ENCODE measurements at regions not wholly inside any gene's neighbourhood (a gene's known extent, or its start where the extent isn't known, plus 50 kb on each side); places are given as distances from the start of the nearest gene placed in this dataset.

GRCh38 chr5:124587280-124587679, 159.2 kb downstream of the ZNF608 start:
- no peak overlapping the region for H3K4me3 ChIP-seq (ENCODE audit: low read depth in 1 of 3, low read length in 3 of 3)
- DNase-seq (ENCODE audit: low spot score): no peak
- H3K27me3 ChIP-seq (ENCODE audit: control insufficient read depth in 4 of 4, insufficient read depth in 4 of 4, low read length in 3 of 4): no peaks in the 10 kb centered on the region
- TF ChIP-seq GABPA (IDR thresholded peaks at IDR 0.05 in 1 of 2, conservative IDR thresholded peaks at IDR 0.05 in 1 of 2) (no peak), FOXA2 (IDR thresholded peaks at IDR 0.05) (no peak), TAF1 (conservative IDR thresholded peaks at IDR 0.05) (no peak), HNF4A (conservative IDR thresholded peaks at IDR 0.05) (no peak), NR2F2 (IDR thresholded peaks at IDR 0.05) (no peak), HNF4G (IDR thresholded peaks at IDR 0.05) (no peak), RAD21 (IDR thresholded peaks at IDR 0.05) (no peak), SP1 (IDR thresholded peaks at IDR 0.05) (no peak), CTCF (IDR thresholded peaks at IDR 0.05; ENCODE audit: low read depth, low read length, missing input control) (no peak), ATF3 (IDR thresholded peaks at IDR 0.05) (no peak), FOXA1 (IDR thresholded peaks at IDR 0.05) (no peak), RXRA (IDR thresholded peaks at IDR 0.05) (no peak), YY1 (IDR thresholded peaks at IDR 0.05) (no peak), ZBTB33 (IDR thresholded peaks at IDR 0.05) (no peak), EGR1 (IDR thresholded peaks at IDR 0.05; ENCODE audit: low read depth in 2 of 2) (no peak), REST (IDR thresholded peaks at IDR 0.05) (no peak), JUND (IDR thresholded peaks at IDR 0.05) (no peak), MAX (IDR thresholded peaks at IDR 0.05) (no peak)
- no peak overlapping the region for H3K9ac ChIP-seq (ENCODE audit: low read depth in 1 of 2, low read length in 2 of 2)
- no peaks in the 10 kb centered on the region for H3K9me3 ChIP-seq (ENCODE audit: control insufficient read depth in 4 of 4, low read length in 3 of 4)
- H3K4me1 ChIP-seq (ENCODE audit: control insufficient read depth in 4 of 4, insufficient read depth in 4 of 4, low read length in 3 of 4): no peaks in the 10 kb centered on the region
- no peaks in the 10 kb centered on the region for H3K36me3 ChIP-seq (ENCODE audit: control insufficient read depth in 4 of 4, insufficient read depth in 3 of 4, low read depth in 1 of 4, low read length in 3 of 4)
- WGBS: 97% methylated on average over 4 of the region's 4 CpGs
- H3K27ac ChIP-seq (ENCODE audit: low read depth in 1 of 2, low read length in 2 of 2): no peak overlapping the region
